ENCODE measurements at regions not wholly inside any gene's neighbourhood (a gene's known extent, or its start where the extent isn't known, plus 50 kb on each side); places are given as distances from the start of the nearest gene placed in this dataset.

DNA sequence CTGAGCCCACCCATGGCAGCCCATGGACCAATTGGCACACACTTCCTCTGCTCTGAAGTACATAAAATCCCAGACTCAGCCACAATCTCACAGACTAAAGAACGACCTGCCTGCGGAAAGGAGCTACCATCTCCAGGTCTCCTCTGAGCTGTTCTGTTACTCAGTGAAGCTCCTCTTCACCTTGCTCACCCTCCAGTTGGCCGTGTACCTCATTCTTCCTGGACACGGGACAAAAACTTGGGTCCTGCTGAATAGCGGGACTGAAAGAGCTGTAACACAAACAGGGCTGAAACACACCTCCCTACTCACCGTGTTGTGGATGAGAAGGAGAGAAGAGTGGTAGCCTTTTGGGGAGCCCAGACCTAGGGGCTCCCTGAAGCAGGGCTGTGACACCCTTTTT lies 128.7 kb downstream of the GAS1 start:
- TF ChIP-seq GATA3 (IDR thresholded peaks at IDR 0.05; ENCODE audit: low read depth, low read length), result no peak
- no peak for TF ChIP-seq GATA2 (IDR thresholded peaks at IDR 0.05; ENCODE audit: low read depth, low read length)
